NCI-H1048 (cell line): ENCODE measurements at regions not wholly inside any gene's neighbourhood (a gene's known extent, or its start where the extent isn't known, plus 50 kb on each side); places are given as distances from the start of the nearest gene placed in this dataset.
"Not testable (repeated sequence)": the region's sequence is repeated elsewhere in the genome, so short reads cannot be mapped to it uniquely, and the experiment has no call there.

ENCODE experiments used
- DNase-seq: peaks from one replicate; lab custom pipeline; 2025; lab: John Stamatoyannopoulos, UW

- no peak for DNase-seq
These were observed 515.9 kb upstream of the NDST4 start for GRCh38 chr4:115629270-115629669.

DNA sequence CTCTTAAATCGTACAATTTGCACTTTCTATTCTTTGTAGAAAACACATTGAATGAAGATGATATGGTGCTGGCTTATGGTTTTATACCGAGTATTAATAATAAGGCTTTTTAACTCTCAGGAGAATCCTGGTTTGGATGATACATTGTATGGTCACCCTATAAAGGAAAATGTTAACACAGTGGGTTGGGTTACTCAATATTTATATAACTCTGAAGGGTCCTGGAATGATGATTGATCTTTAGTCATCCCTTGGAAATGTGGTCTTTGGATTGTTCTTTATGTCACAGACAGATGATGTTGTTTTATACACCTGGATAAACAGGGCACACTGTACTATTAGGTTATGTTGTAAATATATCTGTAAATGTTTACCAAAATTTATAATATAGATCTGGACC is 496.2 kb upstream of the NDST4 start:
- no peak for DNase-seq

GRCh38 chr4:115607311-115607710 is 493.9 kb upstream of the NDST4 start:
- DNase-seq = no peak

- DNase-seq = no peak
These were observed 483.0 kb upstream of the NDST4 start for GRCh38 chr4:115596265-115597001.

DNA sequence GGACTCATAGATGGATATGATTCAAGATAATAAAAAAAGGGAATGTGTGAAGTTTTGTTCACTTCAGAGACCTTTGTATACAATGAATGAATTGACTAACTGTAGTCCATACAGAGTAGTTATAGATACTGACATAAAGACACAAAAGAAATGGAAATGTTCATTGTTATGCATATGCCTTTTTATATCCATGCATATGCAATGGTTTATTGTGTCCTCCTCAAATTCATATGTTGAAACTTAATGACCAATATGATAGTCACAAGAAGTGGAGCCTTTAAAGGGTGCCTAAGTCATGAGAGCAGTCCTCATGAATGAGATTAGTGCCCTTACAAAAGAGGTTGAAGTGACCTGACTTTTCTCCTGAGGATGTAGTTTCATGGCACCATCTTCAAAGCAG is 467.5 kb upstream of the NDST4 start:
- DNase-seq = no peak

GRCh38 chr4:115575851-115576250 is 462.4 kb upstream of the NDST4 start:
- no peak for DNase-seq

DNA sequence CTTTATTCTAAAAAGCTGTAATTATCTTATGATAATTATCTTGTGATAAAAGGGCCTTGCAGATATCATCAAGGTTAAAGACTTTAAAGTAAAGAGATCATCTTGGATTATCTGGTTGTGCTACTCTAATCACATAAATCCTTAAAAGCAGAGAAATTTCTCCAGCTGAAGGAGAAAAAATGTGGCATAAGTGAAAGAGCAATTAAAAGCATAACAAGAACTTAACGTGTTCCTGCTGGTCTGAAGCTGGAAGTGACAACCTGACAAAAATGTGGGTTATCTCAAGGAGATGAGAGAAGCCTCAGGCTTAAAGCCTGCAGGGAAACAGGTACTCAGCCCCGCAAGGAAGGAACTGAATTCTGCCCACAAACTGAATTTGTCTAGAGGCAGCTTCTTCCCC is 449.1 kb upstream of the NDST4 start:
- DNase-seq = no peak

- no peak for DNase-seq
These were observed 434.7 kb upstream of the NDST4 start for GRCh38 chr4:115548123-115548522.

DNA sequence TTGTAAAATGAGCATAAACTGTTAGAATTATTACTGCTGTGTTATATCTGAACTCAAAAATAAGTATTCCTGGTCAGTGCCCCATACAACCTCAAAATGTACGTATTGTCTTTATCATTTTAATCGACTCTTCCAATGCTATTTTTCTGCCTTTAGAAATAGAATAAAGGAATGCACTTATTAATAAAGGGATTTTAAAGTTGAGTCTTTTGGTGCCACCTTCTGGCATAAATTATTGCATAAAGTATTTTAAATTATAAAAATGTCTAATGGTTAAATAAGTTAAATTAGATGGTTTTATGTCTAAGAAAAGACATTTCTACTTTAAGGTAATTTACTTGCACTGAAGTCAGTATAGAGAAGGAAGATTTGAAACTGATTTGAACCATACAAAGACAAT is 424.0 kb upstream of the NDST4 start:
- no peak for DNase-seq

GRCh38 chr4:115529126-115529525 is 415.7 kb upstream of the NDST4 start:
- DNase-seq = no peak

- DNase-seq = not testable (repeated sequence)
These were observed 406.1 kb upstream of the NDST4 start for GRCh38 chr4:115519476-115519875.

DNA sequence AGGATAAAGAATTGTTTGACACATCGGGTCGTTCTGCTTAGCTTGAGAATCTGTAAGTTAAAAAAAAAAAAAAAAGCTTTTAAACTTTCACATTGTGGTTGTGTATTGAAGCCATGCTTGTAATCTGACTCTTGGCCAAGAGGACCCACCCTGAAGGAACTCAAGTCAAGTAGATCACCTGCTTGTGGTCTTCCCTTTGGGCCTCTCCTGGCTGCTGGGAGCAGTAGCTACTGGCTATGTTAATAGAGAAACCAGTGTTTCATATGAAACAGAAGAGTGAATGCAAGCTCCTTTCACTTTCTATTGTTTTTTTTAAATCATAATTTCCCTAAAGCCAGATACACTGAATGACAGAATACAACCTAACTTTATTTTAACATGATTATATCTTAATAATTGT is 402.4 kb upstream of the NDST4 start:
- no peak for DNase-seq

DNA sequence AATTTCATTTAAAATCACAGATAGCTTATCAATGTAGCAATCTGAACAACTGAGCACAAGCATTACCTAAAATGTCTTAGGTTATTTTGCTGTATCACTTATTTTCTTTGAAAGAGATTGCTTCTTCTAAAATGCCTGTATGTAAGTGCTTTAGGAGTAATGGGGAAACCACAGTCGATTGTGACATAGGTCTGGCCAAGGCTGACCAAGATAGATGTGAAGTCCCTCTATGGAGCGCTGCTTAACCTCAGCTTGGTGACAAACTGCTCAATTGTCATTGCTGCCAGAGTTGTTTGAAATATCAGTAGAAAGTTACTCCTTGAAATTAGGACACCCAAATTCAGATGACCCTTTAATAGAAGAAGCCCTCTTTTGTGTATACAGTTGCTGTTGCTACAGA is 401.9 kb upstream of the NDST4 start:
- no peak for DNase-seq

GRCh38 chr4:115514675-115515074 is 401.3 kb upstream of the NDST4 start:
- no peak for DNase-seq

DNA sequence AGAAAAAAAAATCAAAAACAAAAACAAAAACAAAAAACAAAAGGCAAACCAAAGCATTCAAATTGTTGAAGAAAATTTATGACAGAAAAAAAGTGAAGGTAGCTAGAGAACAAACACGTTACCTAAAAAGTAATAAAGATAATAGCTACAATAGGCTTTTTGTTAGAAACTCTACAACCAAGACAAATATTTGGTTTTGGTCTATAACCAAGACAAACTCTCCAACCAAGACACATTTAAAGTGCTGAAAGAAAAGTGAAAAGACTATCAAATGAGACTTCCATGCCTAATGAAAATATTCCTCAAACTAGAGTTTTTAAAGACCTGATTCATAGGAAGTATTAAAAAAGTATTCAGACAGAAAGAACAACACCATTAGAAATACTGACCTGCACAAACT is 391.9 kb upstream of the NDST4 start:
- DNase-seq = no peak

- DNase-seq = no peak
These were observed 388.2 kb upstream of the NDST4 start for GRCh38 chr4:115501656-115502055.

GRCh38 chr4:115493770-115494169 is 380.4 kb upstream of the NDST4 start:
- not testable (repeated sequence) for DNase-seq

DNA sequence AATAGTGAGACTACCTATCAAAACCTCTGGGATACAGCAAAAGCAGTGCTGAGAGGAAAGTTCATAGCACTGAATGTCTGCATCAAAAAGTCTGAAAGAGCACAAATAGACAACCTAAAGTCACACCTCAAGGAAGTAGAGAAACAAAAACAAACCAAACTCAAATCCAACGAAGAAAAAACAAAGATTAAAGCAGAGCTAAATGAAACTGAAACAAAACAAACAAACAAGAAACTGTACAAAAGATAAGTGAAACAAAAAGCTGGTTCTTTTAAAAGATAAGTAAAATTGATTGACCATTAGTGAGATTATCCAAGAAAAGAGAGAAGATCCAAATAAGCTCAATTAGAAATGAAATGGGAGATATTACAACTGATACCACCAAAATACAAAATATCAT is 378.3 kb upstream of the NDST4 start:
- no peak for DNase-seq

DNA sequence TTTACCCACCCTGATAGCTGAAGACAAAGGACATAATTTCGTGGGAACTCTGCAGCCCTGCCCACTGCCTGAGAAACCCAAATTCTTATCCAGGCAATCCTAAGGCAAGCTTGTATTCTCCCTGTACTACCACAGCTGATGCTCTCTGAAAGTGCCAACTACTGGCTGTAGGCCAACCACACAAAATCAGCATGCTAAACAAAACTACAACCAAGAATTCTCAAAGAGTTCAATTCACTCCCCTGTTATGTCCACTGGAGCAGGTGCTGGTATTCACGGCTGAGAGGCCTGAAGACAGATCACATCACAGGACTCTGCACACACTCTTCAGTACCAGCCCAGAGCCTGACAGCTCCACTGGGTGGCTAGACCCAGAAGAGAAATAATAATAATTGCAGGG is 375.9 kb upstream of the NDST4 start:
- DNase-seq = no peak

- DNase-seq = no peak
These were observed 372.0 kb upstream of the NDST4 start for GRCh38 chr4:115485402-115485801.

GRCh38 chr4:115484479-115484878 is 371.1 kb upstream of the NDST4 start:
- DNase-seq = no peak

GRCh38 chr4:115470763-115471162 is 357.3 kb upstream of the NDST4 start:
- DNase-seq = no peak

GRCh38 chr4:115459301-115459700 is 345.9 kb upstream of the NDST4 start:
- DNase-seq = not testable (repeated sequence)

DNA sequence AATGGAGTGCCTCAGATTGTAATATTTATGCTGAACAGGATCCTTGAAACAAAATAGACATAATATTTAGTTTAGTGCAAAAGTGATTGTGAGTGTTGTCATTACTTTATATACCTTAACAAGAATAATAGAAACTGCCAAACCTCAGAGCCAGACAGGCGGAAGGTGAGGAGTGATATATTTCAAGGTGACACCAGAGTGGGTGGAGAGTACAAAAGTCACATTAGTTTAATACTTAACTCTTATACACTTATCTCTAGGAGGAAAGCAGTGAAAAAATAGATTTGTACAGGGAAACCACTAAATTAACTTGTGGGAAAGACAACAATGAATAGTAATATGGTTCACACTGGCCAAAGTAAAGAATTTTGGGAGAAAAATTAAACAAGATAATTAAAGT is 342.8 kb upstream of the NDST4 start:
- no peak for DNase-seq
